ENCODE measurements at regions not wholly inside any gene's neighbourhood (a gene's known extent, or its start where the extent isn't known, plus 50 kb on each side); places are given as distances from the start of the nearest gene placed in this dataset.
A peak's percentile ranks its signal among the peaks of the same experiment; 100 is the strongest.

DNA sequence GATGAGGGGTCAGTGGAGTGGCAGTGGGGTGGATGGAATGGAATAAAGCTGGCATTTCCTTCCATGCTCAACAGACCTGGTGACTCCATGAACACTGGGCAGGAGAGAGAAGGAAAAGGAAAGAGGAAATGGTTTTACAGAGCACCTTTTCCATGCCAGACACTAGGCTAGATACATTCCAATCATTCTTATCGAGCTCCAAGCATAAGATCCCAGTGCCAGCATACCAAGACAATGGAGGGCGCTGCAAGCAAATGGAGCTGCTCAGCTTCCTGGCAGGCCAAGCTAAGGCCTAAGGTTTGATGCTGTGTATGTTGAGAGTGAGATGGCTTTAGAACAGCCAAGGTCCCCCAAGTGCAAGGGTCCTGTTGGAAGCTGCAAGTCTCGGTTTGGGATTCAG, 113.2 kb downstream of the HSPH1 start:
- no peak for DNase-seq

DNA sequence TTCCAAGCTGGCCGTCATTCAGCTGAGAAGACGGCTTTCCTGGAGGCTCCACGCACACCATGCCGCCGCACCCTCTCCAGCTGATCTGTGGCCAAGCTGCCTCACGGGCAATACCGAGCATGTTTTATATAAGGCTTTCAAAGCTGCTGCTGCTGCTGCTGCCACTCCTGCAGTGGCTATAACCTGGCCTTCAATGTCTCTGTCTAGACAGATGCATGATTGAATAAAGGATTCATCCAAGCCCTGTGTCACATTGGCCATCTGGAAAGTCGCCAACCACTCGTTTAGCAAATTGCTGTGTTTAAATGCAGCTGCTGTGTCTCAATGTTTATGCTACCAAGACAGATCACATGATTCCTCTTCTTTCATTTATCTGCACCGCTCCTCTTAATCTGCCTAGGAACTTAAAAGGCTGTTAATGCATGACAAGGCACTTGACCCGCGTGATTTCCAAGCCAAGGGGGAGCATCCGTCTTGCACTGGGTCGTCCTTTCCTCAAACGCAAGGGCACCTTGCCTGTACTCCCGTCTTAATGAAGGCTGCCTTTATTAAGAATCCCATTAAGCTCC, 114.3 kb downstream of the TEX26 start:
- peak; percentile 97 for DNase-seq

DNA sequence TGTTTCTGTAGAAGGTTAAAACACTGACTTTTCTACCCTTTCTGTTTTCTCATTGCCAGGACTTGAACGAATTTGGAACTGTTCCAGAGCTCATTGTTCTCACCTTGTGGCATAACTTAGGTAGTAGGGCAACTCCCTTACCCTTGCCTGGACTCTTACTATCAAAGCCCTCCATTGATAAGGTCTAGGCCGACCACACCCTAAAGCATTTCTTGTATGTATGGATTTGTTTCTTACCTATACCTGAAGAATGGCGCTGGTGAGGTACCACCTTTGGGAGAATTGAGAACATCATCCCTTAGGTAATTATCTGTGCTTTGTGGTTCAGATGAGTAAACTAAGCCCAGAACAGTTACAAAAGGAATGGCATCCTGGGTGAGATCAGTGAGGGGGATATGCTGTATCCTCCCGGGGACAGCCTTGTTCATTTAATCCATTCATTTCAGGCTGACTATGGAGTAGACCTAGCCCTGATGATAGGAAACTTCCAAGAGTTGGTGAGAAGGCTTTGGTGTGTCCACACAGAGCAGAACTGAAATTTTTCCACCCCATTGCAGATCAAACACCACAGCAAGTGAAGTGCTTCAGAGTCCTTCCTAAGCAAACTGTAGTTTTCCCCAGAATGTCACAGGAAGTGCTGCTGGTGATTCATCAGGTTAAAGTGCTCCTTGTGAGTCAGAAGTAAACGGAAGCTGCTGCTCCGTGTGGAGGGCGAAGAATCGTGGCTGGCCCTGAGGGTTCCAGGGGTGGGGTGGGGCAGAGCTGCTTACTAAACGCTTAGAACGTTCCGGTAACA, 113.0 kb downstream of the TEX26 start:
- no peak for DNase-seq

DNA sequence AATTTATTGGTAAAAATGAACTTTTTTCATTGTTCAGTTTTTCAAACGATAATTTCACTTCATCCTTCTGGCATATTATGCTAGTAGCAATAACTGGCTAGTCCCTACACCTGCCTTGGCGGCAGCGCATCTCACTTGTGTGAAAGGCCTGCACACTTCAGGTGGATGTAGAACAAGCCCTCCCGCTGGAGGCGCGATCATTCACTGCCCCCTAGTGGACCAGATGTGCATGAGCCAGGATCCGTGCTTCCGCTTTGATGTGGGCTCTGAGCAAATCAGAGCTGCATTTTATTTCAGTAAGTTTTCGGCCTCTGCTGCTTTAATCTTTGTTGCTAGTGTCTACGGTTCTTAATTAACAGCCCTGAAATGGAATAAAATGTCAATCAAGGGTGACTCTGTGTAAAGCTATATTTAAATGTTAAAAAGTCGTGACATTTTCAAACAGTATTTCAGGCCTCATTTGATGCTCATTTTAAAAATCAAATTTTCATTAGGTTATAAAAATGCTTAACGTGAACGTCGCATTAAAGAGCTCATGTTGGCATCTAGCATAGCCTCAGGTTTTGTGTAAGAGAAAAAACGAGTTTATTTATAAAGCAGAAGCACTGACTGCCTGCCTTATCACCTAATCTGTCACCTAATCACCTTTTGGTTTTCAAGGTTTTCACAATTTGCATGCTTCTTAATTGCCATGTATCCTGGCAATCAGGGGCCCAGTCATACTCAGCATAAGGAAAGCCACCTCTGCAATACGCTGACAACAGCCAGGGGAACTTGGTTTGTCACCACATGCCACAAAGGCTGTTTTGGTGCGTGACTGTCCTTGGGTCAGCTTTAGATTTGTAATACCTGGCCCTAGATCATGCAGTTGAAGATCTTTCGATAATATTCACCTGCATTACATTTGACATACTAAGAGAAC, 112.2 kb downstream of the TEX26 start:
- peak; percentile 92 for DNase-seq

DNA sequence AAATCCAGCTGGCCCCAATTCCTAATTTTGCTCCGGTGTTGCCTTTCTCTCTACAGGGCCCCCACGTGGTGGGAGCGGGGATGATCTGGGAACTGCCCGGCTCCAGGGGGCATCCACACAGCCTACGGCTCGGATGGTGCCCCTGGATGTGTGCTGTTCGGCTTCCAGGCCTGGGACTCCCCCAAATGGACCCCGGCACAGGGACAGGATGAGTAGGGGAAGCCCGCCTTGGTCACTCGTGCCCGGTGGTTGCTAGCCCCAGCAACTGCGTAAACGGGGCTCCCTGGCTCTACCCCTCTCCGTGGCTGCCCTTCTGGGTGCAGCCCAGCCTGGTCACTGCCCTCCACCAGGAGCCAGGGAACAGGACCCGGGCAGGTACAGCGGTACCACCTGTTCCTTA, 111.5 kb downstream of the TEX26 start:
- peak; percentile 22 for DNase-seq

DNA sequence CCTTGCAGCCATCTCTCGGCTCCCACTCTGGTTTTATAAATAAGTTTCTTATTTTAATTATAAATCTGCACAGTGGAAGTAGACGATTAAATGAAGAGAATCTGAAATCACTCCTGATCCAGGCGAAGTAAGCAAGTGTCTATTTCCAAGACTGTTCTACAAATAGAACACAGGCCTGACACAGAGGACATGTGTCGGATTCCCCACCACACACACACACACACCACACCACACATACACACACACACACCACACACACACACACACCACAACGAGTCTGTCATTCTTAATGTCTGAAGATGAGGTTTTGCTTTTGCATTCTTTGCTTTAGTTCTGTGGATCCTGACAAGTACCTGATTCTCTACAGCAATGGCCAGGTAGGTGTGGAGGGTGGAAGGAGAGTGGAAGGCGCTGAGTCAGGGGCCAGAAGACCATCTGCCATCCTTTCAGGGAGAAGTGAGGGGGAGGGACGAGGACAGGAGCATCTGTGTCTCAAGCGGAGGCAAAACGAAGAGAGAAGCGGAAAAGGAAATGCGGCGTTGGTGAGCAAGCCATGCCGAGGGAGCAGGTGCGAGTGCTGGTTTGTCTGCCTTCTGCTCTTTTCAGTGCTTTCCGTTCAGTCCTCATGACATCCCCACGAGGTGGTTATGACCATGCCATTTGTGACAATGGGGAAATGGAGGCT, 110.2 kb downstream of the TEX26 start:
- peak; percentile 62 for DNase-seq

DNA sequence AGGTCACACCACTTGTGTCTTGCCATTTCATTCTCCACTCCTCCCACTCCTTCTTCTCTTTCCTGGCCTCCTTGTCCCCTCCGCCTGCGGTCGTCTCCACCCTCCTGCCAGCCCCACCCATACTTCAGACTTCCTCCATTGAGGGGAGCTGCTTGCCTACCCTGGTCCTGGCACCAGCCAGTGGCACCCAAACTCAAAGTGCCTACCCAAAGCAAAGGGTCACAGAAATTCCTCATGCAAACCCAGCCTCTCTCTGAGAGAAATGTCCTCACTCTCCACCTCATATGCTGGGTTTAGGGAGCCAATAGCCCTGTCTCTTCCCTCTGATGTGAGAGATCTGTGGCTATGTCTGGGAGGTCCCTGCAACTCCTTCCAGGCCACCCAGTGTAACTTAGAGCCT, 109.6 kb downstream of the TEX26 start:
- DNase-seq = no peak

DNA sequence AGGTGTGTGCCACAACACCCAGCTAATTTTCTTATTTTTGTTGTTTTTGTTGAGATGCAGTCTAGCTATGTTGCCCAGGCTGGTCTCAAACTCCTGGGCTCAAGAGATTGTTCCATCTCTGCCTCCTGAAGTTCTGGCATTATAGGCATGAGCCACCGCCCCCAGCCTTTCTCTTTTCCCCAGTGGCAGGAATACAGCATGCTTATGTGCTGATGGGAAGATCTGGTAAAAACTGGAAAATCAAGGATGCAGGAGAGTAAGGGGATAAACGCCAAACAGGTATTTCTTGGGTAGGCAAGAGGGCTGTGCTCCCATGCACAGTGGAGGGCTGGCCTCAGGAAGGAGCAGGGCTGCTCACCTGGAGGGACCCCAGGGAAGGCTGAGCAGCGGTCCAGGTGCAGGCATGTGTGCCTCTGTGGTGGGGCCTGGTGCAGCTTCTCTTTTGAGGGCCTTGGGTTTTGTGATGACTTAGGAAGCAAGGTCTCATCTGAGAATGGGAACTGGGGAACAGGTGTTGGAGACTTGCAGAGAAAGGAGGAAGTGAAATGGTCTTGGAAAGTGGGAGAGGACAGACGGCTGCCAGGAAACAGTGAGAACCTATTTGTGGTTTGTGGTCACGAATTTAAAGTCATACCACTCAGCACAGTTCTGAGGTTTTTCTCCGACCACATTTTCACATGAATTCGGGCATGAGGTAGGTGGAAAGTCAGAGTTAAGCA, 106.5 kb downstream of the TEX26 start:
- DNase-seq = no peak

DNA sequence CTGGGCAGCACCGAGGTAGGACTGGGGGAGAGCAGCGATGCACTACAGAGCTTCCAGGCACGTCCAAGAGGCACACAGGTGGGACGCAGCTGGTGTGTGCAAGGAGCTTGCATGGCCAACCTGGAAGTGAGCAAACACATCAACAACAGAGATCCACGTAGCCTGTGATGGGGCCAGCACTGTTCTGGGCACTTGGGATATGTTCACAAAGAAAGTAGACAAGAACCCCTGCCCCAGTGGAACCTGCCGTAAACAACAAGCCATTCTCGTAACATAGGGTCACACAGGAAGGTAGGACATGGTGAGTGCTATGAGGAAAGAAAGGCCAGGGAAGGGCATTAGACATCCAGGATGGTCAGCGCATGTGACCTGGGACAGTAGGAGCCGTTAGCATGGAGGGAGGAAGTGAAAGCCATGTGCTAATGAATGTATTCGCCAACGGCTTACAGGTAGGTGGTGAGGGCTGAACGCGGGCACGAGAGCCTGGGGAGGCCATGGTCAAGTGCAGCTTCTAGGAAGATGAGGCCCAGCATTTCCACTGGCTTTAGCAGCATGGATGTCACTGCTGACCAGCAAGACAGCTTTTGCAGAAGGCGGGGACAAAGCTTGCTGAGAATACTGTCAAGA, 105.5 kb downstream of the TEX26 start:
- DNase-seq = no peak

DNA sequence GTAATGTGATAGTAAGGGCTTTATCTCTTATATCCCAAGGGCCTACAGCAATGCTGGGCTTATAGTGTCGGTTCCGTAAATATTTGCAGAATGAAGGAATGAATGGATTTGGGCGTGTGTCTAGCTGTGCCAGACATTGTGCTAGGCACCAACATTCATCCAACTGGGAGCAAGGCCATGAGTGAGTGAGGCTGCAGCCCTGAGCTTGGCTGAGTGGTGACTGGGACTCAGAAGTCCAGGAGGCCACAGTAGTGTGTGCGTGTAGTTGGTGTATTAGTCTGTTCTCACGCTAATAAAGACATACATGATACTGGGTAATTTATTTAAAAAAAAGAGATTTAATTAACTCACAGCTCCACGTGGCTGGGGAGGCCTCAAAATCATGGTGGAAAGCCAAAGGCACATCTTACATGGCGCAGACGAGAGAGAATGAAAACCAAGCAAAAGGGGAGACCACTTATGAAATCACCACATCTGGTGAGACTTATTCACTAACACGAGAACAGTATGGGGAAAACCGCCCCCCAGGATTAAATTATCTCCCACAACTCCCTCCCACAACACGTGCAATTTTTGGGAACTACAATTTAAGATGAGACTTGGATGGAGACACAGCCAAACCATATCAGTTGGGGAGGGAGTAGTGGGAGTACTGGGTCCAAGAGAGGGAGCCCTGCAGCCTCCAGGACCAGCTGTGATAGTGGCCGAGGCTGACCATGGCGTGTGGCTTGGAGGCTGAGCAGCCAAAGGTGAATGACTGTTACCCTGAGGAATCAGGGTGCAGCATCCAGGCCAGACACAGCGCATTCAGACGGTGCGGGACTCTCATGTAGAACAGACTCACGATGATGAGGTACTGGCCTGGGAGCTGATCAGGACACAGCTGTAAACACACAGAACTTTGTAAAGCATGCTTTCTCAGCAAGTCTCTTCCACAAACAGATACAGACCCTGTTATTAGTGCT, 104.6 kb downstream of the TEX26 start:
- DNase-seq = no peak

DNA sequence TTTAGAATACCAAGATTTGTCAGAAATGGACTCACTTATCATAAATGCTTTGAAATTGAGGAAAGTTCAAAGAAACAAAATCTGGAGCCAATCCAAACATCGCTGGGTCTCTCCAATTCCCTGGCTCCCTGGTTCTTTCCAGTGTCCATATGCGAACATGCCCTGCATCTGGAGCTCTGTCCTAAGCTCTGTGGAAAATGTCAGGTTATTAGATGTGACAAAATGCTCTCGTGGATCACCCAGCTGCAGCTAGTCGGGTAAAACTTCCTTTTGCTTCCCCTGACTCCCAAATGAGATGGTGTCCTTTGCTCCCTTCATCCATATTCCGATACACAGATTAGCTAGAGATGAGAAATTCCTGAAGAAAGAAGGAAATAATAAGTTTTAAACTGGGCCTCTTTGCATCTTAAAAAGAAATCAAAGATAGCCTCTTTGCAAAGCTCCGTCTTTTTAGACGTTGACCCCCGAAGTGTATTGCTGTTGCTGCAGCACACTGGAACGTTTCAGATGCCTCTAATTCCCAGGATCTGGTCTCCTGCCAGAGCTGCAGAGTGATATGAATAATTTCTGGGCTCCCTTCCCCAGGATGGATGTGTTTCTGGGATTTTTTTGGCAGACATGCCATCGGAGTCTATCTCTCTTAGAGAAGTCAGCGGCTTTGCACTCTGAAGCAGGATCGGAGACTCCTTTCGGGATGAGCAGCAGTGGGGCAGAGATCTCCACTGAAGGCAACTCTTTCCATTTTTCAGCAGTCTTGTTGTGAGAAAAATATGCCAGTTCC, 102.9 kb downstream of the TEX26 start:
- no peak for DNase-seq

DNA sequence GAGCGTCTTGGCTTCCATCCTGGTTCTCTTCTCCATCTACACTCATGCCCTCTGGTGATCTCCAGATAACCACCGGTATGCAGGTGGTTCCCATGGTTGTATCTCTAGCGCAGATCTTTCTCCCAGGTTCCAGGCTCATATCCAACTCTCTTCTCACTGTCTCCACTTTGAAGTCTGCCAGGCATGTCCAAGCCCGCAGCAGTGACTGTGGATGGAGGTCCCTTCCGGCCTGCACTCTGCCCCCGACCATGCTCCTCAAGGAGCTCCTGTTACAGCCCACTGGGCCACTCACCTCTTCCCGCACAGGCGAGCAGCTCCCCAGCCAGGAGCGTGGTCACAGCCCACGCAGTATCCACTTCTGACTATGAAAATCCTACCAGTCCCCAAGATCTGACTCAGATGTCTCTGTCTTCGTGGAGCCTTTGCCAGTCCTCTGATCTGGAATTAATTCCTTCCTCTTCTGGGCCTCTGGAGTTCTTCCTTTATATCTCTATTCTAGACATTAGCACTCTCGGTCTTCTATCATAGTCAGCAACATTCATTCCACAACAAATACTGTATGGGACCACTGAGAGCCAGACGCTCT, 100.2 kb downstream of the TEX26 start:
- DNase-seq = no peak

DNA sequence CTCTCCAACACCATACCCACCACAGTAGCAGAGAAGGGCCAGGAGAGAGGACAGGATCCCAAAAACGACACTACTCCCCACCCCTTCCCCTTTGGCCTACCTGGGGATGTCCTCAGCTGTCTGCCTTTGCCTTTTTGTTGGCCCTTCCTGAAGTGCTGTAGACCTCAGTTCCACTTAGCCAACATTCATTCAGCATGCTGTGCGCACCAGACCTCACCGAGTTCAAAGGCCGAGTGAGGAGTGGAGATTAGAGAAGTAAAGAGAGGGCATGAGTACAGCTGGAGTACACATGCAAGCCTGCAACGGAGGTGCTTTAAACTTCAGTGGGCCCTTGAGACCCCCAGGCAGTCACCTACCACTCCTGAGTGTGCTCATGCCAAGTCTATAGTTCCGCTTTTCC, 99.0 kb downstream of the TEX26 start:
- no peak for DNase-seq

DNA sequence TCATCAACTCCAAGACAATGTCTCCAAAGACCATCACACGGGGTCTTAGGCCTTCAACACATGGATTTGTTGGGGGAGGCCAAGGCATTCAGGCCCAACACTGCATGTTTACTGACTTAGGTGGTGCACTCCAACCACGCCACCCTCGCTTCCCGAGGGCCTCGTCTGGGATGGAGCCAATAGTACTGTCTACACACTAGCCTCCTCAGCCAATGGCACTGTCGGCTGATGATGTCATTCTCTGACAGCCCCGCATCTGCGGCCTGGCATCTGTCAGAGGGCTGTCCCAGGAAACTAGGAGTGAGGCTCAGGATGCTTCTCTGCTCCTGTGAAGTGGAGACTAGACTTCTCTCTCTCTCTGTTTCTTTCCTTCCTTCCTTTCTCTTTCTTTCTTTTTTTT, 96.6 kb downstream of the TEX26 start:
- peak; percentile 25 for DNase-seq

DNA sequence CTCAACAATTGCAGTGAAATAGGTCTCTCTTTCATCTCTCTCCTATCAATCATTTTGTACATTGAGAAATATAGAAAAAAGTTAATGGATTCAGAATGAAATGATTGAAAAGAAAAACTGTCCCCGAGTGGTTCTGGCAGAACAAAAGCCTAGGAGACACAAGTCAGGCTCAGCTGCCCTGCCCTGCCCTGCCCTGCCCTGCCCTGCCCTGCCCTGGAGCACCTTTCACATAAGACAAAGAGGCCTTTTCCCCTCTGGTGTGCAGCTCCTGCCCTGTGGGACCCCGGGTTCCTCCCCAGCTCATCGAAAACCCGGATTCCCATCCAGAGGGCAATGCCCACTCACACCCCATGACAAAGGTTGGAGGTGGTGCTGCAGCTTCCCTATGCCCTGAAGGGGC, 94.7 kb downstream of the TEX26 start:
- no peak for DNase-seq

All from NCI-H82 (cell line).